HG03457 (cell line): ENCODE measurements at regions not wholly inside any gene's neighbourhood (a gene's known extent, or its start where the extent isn't known, plus 50 kb on each side); places are given as distances from the start of the nearest gene placed in this dataset.
"Not testable (repeated sequence)": the region's sequence is repeated elsewhere in the genome, so short reads cannot be mapped to it uniquely, and the experiment has no call there.

Experiments used
- ATAC-seq: cut with Tn5 transposase; IDR thresholded peaks from one replicate; pipeline ENCODE4 v1.9.1; 2021; ENCODE audit warnings: moderate number of reproducible peaks; ENCODE audit not compliant: unreplicated experiment

- no peak for ATAC-seq
These were observed 504.3 kb upstream of the CNTN3 start for GRCh38 chr3:75118779-75119178.

GRCh38 chr3:75126556-75126955, 512.1 kb upstream of the CNTN3 start:
- ATAC-seq = no peak

- ATAC-seq = no peak
These were observed 514.6 kb upstream of the CNTN3 start for GRCh38 chr3:75129101-75129500.

GRCh38 chr3:75136100-75136897, 521.8 kb upstream of the CNTN3 start:
- ATAC-seq = no peak

GRCh38 chr3:75138345-75138744, 523.9 kb upstream of the CNTN3 start:
- no peak for ATAC-seq

GRCh38 chr3:75140904-75141615, 523.1 kb upstream of the FRG2C start:
- ATAC-seq = no peak

GRCh38 chr3:75144406-75144805, 519.7 kb upstream of the FRG2C start:
- ATAC-seq = no peak

- no peak for ATAC-seq
These were observed 492.4 kb upstream of the FRG2C start for GRCh38 chr3:75171630-75172230.

GRCh38 chr3:75176937-75177336, 487.2 kb upstream of the FRG2C start:
- no peak for ATAC-seq

- ATAC-seq = peak; percentile 54
These were observed 483.7 kb upstream of the FRG2C start for GRCh38 chr3:75180235-75180944.

- ATAC-seq = no peak
These were observed 483.2 kb upstream of the FRG2C start for GRCh38 chr3:75180945-75181298.

GRCh38 chr3:75188962-75189361, 475.2 kb upstream of the FRG2C start:
- no peak for ATAC-seq

GRCh38 chr3:75192146-75192616, 471.9 kb upstream of the FRG2C start:
- ATAC-seq = no peak

- ATAC-seq = no peak
These were observed 470.3 kb upstream of the FRG2C start for GRCh38 chr3:75193797-75194196.

DNA sequence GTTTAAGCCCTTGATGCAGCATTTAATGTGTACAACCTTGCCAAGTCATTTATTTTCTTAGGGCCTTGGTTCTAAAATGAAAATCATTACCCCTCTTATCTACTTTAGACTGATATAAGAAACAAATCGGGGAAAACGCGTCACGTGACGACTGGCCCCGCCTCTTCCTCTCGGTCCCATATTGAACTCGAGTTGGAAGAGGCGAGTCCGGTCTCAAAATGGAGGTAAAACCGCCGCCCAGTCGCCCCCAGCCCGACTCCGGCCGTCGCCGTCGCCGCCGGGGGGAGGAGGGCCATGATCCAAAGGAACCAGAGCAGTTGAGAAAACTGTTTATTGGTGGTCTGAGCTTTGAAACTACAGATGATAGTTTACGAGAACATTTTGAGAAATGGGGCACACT, 449.8 kb upstream of the FRG2C start:
- not testable (repeated sequence) for ATAC-seq

- ATAC-seq = no peak
These were observed 445.6 kb upstream of the FRG2C start for GRCh38 chr3:75218577-75218976.

GRCh38 chr3:75220932-75221331, 443.2 kb upstream of the FRG2C start:
- ATAC-seq = no peak

- ATAC-seq = no peak
These were observed 439.7 kb upstream of the FRG2C start for GRCh38 chr3:75224412-75224811.

DNA sequence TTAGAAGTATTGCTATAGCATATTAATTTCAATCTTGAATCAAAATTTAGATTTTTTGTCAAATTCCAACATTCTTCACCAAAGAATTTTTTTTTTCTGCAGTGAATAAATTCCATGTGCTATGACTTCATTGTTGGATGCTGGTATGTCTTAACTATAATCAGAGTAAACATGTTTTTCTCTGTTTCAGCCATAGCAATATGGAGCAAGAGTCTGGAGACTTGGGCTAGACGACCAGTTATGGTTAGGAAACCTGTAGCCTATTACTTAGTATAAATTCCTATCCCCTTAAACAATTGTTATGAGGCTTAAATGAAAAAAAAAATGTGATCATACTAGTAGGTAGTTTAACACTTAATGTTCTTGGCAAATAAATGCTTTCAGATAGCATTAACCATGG, 431.9 kb upstream of the FRG2C start:
- no peak for ATAC-seq

GRCh38 chr3:75235631-75236030, 428.5 kb upstream of the FRG2C start:
- ATAC-seq = no peak

DNA sequence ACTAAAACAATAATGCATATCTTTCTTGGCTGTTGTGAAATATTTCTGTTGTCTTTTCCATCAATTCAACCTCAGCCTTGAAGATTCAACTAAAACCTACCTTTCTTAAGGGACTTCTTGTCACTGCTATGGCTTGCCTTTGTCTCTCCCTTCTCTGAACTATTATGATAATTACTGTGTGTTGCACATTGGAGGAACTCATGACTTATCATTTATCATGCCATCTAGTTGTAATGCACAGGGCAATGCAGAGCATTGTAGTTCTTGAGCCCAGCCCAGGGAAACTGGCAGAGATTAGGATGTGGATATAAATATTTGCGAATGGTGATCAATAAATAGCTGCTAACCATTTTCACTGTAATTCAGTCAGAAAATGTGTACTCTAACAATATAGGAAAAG, 427.1 kb upstream of the FRG2C start:
- no peak for ATAC-seq
